Neuronal stem cell (in vitro differentiated cells): ENCODE measurements at regions not wholly inside any gene's neighbourhood (a gene's known extent, or its start where the extent isn't known, plus 50 kb on each side); places are given as distances from the start of the nearest gene placed in this dataset.
"Not testable (repeated sequence)": the region's sequence is repeated elsewhere in the genome, so short reads cannot be mapped to it uniquely, and the experiment has no call there.

Experiments
- DNase-seq: peaks from one replicate; pipeline ENCODE4 v3.0.0-alpha.2; 2013; ENCODE audit warnings: low spot score
- H2AFZ ChIP-seq: one replicate; pipeline ENCODE4 v1.6.1; 2013; ENCODE audit warnings: mild to moderate bottlenecking, low read length, inconsistent platforms
- H2AK5ac ChIP-seq: 2 replicates; pipeline ENCODE4 v1.6.1; 2013; ENCODE audit warnings: low read depth, mild to moderate bottlenecking, inconsistent platforms, low read length, moderate library complexity, mixed read lengths
- H2BK120ac ChIP-seq: 2 replicates; pipeline ENCODE4 v1.6.1; 2013; ENCODE audit warnings: low read depth, mild to moderate bottlenecking, inconsistent platforms, low read length, moderate library complexity, mixed read lengths
- H2BK12ac ChIP-seq: one replicate; pipeline ENCODE4 v1.6.1; 2013; ENCODE audit warnings: low read length, inconsistent platforms
- H2BK15ac ChIP-seq: 2 replicates; pipeline ENCODE4 v1.6.1; 2013; ENCODE audit warnings: mild to moderate bottlenecking, low read length, inconsistent platforms, mixed read lengths
- H2BK5ac ChIP-seq: one replicate; pipeline ENCODE4 v1.6.1; 2013; ENCODE audit warnings: inconsistent platforms, mild to moderate bottlenecking, low read length, moderate library complexity
- H3K14ac ChIP-seq: one replicate; pipeline ENCODE4 v1.6.1; 2013; ENCODE audit warnings: low read length, inconsistent platforms
- H3K18ac ChIP-seq: 2 replicates; pipeline ENCODE4 v1.6.1; 2013; ENCODE audit warnings: low read length, inconsistent platforms
- H3K23ac ChIP-seq: 2 replicates; pipeline ENCODE4 v1.6.1; 2013; ENCODE audit warnings: low read depth, mild to moderate bottlenecking, mixed read lengths, low read length, inconsistent platforms; ENCODE audit not compliant: poor library complexity
- H3K27ac ChIP-seq: replicated peaks from 3 replicates; pipeline ENCODE4 v1.5.1; 2013; ENCODE audit warnings: low read length, inconsistent platforms
- H3K27me3 ChIP-seq, 3 experiments: 2 replicates each; pipeline ENCODE4 v1.6.1; 2013; ENCODE audit warnings: low read length in 3 of 3, mild to moderate bottlenecking in 2 of 3, inconsistent platforms in 1 of 3, low read depth in 1 of 3, mixed read lengths in 1 of 3, moderate library complexity in 1 of 3; ENCODE audit not compliant: control insufficient read depth in 3 of 3, insufficient read depth in 3 of 3
- H3K36me3 ChIP-seq, 2 donors: replicated peaks in 1 of 2; 2 replicates each; pipeline ENCODE4 v1.6.1; 2013; ENCODE audit warnings: low read length in 2 of 2; ENCODE audit not compliant: control insufficient read depth in 2 of 2, insufficient read depth in 2 of 2
- H3K4ac ChIP-seq: 2 replicates; pipeline ENCODE4 v1.6.1; 2013; ENCODE audit warnings: inconsistent platforms, mild to moderate bottlenecking, low read length, moderate library complexity
- H3K4me1 ChIP-seq, 2 donors: 1 replicate in 1 of 2; 2 replicates in 1 of 2; pipeline ENCODE4 v1.6.1; 2013; ENCODE audit warnings: low read length in 2 of 2, low read depth in 1 of 2; ENCODE audit not compliant: control insufficient read depth in 2 of 2, insufficient read depth in 1 of 2
- H3K4me2 ChIP-seq: one replicate; pipeline ENCODE4 v1.6.1; 2013; ENCODE audit warnings: mild to moderate bottlenecking, low read length, inconsistent platforms; ENCODE audit not compliant: insufficient read depth, poor library complexity, severe bottlenecking
- H3K4me3 ChIP-seq, 2 donors: 2 replicates each; pipeline ENCODE4 v1.5.1; 2013; ENCODE audit warnings: low read length in 2 of 2, mild to moderate bottlenecking in 2 of 2, inconsistent platforms in 1 of 2, moderate library complexity in 1 of 2
- H3K79me1 ChIP-seq: one replicate; pipeline ENCODE4 v1.6.1; 2013; ENCODE audit warnings: low read depth, mild to moderate bottlenecking, inconsistent platforms, low read length, moderate library complexity
- H3K9ac ChIP-seq: one replicate; pipeline ENCODE4 v1.6.1; 2013; ENCODE audit warnings: mild to moderate bottlenecking, low read depth, low read length, inconsistent platforms; ENCODE audit not compliant: poor library complexity
- H3K9me3 ChIP-seq, 2 donors: replicated peaks in 1 of 2; 2 replicates each; pipeline versions ENCODE3 to v1.6.1; 2013; ENCODE audit warnings: low read length in 2 of 2, mild to moderate bottlenecking in 2 of 2, inconsistent platforms in 1 of 2, low read depth in 1 of 2, mixed read lengths in 1 of 2, moderate library complexity in 1 of 2; ENCODE audit not compliant: control insufficient read depth in 2 of 2, insufficient read depth in 1 of 2
- H4K8ac ChIP-seq: one replicate; pipeline ENCODE4 v1.6.1; 2013; ENCODE audit warnings: low read depth, mild to moderate bottlenecking, inconsistent platforms, low read length, moderate library complexity
- H4K91ac ChIP-seq: one replicate; pipeline ENCODE4 v1.6.1; 2013; ENCODE audit warnings: low read length, low read depth, mild to moderate bottlenecking, inconsistent platforms; ENCODE audit not compliant: poor library complexity
- WGBS, 2 donors: extraction: QIAGEN DNeasy Blood & Tissue Kit; methylation state at CpG; one replicate each; pipeline ENCODE4 v1.1.7; 2013; ENCODE audit warnings: missing lambda C conversion rate in 2 of 2, mixed read lengths in 1 of 2; ENCODE audit not compliant: insufficient read length in 2 of 2, insufficient replicate concordance in 1 of 2; ENCODE audit errors: extremely low coverage in 2 of 2; 5-methylcytosine and 5-hydroxymethylcytosine counted together

DNA sequence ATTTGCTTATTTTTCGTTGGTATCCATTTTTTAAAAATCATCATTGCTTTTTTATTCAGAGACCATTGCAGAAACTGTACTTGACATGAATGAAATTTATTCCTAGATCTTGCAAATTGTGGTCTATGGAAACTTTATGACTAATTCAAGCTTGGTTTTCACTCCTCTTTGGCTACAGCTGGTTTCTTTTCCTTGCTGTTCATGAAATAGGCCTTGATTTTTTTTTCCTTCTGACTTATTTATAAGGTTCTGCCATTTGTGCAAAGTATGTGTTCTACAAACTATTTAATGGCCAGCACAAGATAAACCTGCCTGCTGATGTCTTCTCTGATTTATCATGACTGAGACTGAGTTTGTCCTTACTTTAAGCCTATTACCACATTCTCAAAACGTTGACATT is 764.0 kb upstream of the SLITRK5 start:
- Histone ChIP-seq H3K4me1 (peaks cover 2 to 4% of the 10 kb centered on the region in 2 donors), H4K8ac (no peak overlapping the region), H3K9ac (no peak overlapping the region), H3K36me3 (no peaks in the 10 kb centered on the region), H3K27me3 (no peaks in the 10 kb centered on the region), H3K14ac (no peak overlapping the region), H2AK5ac (no peak overlapping the region), H2AFZ (peak overlapping the region; percentile 26), H3K23ac (no peak overlapping the region), H3K9me3 (no peaks in the 10 kb centered on the region), H4K91ac (no peak overlapping the region), H2BK15ac (no peak overlapping the region), H3K79me1 (no peaks in the 10 kb centered on the region), H3K4ac (no peak overlapping the region), H3K27ac (no peak overlapping the region), H3K4me2 (no peak overlapping the region), H2BK120ac (no peak overlapping the region), H2BK12ac (no peak overlapping the region), H3K18ac (no peak overlapping the region), H2BK5ac (no peak overlapping the region), H3K4me3 (no peak overlapping the region)
- WGBS, 2 donors: no CpG with 5 or more reads among the region's 2 CpGs
- no peak for DNase-seq

DNA sequence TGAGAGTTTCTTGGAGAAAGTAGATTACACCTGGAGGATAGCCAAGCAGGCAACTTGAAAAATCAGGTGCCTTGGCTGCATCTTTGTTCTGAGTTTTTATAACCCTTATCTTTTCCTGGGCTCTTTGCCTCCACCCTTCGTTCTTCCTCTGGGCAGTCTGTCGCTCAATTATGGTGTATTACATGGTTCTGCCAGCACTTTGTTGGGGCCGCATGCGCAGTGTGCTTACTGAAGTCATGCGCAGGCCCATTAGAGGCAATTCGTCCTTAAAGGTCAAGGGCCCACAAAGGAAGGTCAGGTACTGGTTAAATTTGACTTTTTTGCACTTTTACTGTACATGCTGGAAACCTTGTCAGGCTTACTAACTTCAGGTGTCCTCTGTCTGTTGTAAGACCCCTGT is 761.9 kb upstream of the SLITRK5 start:
- no peak overlapping the region for H3K9ac ChIP-seq
- H2BK5ac ChIP-seq: no peak overlapping the region
- H3K14ac ChIP-seq: no peak overlapping the region
- WGBS, 2 donors: no CpG with 5 or more reads among the region's 6 CpGs
- H3K4me1 ChIP-seq: peaks cover 2 to 4% of the 10 kb centered on the region in 2 donors
- no peak for DNase-seq
- no peak overlapping the region for H2BK120ac ChIP-seq
- no peaks in the 10 kb centered on the region for H3K79me1 ChIP-seq
- H2AK5ac ChIP-seq: no peak overlapping the region
- H2BK12ac ChIP-seq: no peak overlapping the region
- H3K27me3 ChIP-seq: no peaks in the 10 kb centered on the region
- no peak overlapping the region for H3K4me3 ChIP-seq
- no peak overlapping the region for H3K4me2 ChIP-seq
- no peak overlapping the region for H4K91ac ChIP-seq
- no peak overlapping the region for H3K23ac ChIP-seq
- peak overlapping the region; percentile 71 for H2AFZ ChIP-seq
- H3K4ac ChIP-seq: no peak overlapping the region
- no peaks in the 10 kb centered on the region for H3K9me3 ChIP-seq
- H3K27ac ChIP-seq: no peak overlapping the region
- H2BK15ac ChIP-seq: no peak overlapping the region
- H3K36me3 ChIP-seq: no peaks in the 10 kb centered on the region
- no peak overlapping the region for H3K18ac ChIP-seq
- H4K8ac ChIP-seq: no peak overlapping the region

DNA sequence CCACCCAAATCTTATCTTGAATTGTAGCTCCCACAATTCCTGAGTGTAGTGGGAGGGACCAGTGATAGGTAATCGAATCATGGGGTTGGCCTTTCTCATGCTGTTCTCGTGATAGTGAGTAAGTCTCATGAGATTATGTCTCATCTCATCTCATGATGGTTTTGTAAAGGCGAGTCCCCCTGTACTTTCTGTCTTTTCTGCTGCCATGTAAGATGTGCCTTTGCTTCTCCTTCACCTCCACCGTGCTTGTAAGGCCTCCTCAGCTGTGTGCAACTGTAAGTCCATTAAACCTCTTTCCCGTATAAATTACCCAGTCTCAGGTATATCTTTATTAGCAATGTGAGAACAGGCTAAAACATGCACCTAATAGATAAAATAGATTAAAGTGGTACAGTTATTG is 756.4 kb upstream of the SLITRK5 start:
- WGBS, 2 donors: no CpG with 5 or more reads among the region's 5 CpGs
- H3K4me2 ChIP-seq: no peak overlapping the region

GRCh38 chr13:86917438-86917837 is 753.7 kb upstream of the SLITRK5 start:
- DNase-seq, H2AFZ ChIP-seq, H3K4me2 ChIP-seq, H3K4ac ChIP-seq, H3K27ac ChIP-seq, H3K36me3 ChIP-seq, H3K4me1 ChIP-seq, H2BK5ac ChIP-seq, H3K14ac ChIP-seq, H3K4me3 ChIP-seq, H3K9me3 ChIP-seq, H2AK5ac ChIP-seq, H3K79me1 ChIP-seq, H3K23ac ChIP-seq, H4K8ac ChIP-seq, H3K27me3 ChIP-seq, H3K18ac ChIP-seq, H2BK120ac ChIP-seq, H3K9ac ChIP-seq, H2BK12ac ChIP-seq, H2BK15ac ChIP-seq, H4K91ac ChIP-seq: not testable (repeated sequence)
- no CpG with 5 or more reads among the region's 10 CpGs for WGBS, 2 donors

More for the DNA sequence above, 756.4 kb upstream of the SLITRK5 start:
- H3K79me1 ChIP-seq: no peaks in the 10 kb centered on the region
- H3K4me1 ChIP-seq: peaks cover 0 to 5% of the 10 kb centered on the region in 2 donors
- no peak overlapping the region for H2BK15ac ChIP-seq
- H2BK5ac ChIP-seq: no peak overlapping the region
- no peak overlapping the region for H3K18ac ChIP-seq
- no peak overlapping the region for H3K27ac ChIP-seq
- no peak overlapping the region for H4K8ac ChIP-seq
- H2BK12ac ChIP-seq: no peak overlapping the region
- H4K91ac ChIP-seq: no peak overlapping the region
- peaks cover 0 to 3% of the 10 kb centered on the region in 2 donors for H3K9me3 ChIP-seq
- no peak overlapping the region for H2AK5ac ChIP-seq
- H3K14ac ChIP-seq: no peak overlapping the region
- no peak overlapping the region for H2AFZ ChIP-seq
- H3K9ac ChIP-seq: no peak overlapping the region
- H3K36me3 ChIP-seq: no peaks in the 10 kb centered on the region
- no peaks in the 10 kb centered on the region for H3K27me3 ChIP-seq
- H3K4me3 ChIP-seq: no peak overlapping the region
- no peak overlapping the region for H2BK120ac ChIP-seq
- DNase-seq: no peak
- H3K23ac ChIP-seq: no peak overlapping the region
- H3K4ac ChIP-seq: no peak overlapping the region
